Gastrocnemius medialis (tissue), 4 donors: ENCODE measurements at regions not wholly inside any gene's neighbourhood (a gene's known extent, or its start where the extent isn't known, plus 50 kb on each side); places are given as distances from the start of the nearest gene placed in this dataset.

Experiments
- ATAC-seq, 2 donors: fragments of 150-250 bp; one replicate each; pipeline ENCODE4 v1.9.1; 2016
- DNase-seq, 2 donors: peaks; one replicate each; pipeline ENCODE4 v3.0.0-alpha.2; 2019
- H3K27ac ChIP-seq, 4 donors: fragments of 200-600 bp; sonication (generic); 1 replicate in 1 of 4; 2 replicates in 3 of 4; pipeline ENCODE4 v1.5.1; 2016 to 2018; ENCODE audit warnings: mild to moderate bottlenecking in 2 of 4, moderate library complexity in 1 of 4
- H3K27me3 ChIP-seq, 3 donors: fragments of 200-600 bp; sonication (generic) in 2 of 3; 1 replicate in 1 of 3; 2 replicates in 2 of 3; pipeline versions ENCODE4 v1.5.1 to v1.6.0; 2016 to 2019; ENCODE audit warnings: mild to moderate bottlenecking in 1 of 3, moderate library complexity in 1 of 3
- H3K36me3 ChIP-seq, 2 donors: fragments of 200-600 bp; sonication (generic) in 1 of 2; one replicate each; pipeline ENCODE4 v1.5.1; 2017 to 2018
- H3K4me1 ChIP-seq, 2 donors: fragments of 200-600 bp; sonication (generic) in 1 of 2; one replicate each; pipeline ENCODE4 v1.5.1; 2016 to 2017; ENCODE audit warnings: mild to moderate bottlenecking in 2 of 2
- H3K4me3 ChIP-seq, 4 donors: fragments of 200-600 bp; sonication (generic) in 3 of 4; 1 replicate in 1 of 4; 2 replicates in 3 of 4; pipeline ENCODE4 v1.5.1; 2016 to 2019; ENCODE audit warnings: mild to moderate bottlenecking in 2 of 4
- H3K9me3 ChIP-seq, 3 donors: fragments of 200-600 bp; sonication (generic) in 2 of 3; 1 replicate in 1 of 3; 2 replicates in 2 of 3; pipeline ENCODE4 v1.5.1; 2016 to 2019
- CTCF ChIP-seq, 5 experiments: fragments of 450-650 bp in 3 of 5; fragments of 200-600 bp in 2 of 5; sonication (generic) in 2 of 5; IDR thresholded peaks in 4 of 5; conservative IDR thresholded peaks in 1 of 5; 1 replicate in 4 of 5; 2 replicates in 1 of 5; pipeline ENCODE4 v1.5.1; 2016 to 2019; ENCODE audit warnings: antibody characterized with exemption in 5 of 5, mild to moderate bottlenecking in 3 of 5, moderate library complexity in 3 of 5
- POLR2A ChIP-seq, 2 donors: fragments of 450-650 bp; IDR thresholded peaks; one replicate each; pipeline ENCODE4 v1.6.1; 2017; ENCODE audit warnings: antibody characterized with exemption in 2 of 2, mild to moderate bottlenecking in 2 of 2, moderate library complexity in 2 of 2
- in situ Hi-C, 4 donors: fragments of 200-750 bp; cut with MboI; loops; one replicate each; pipeline versions ENCODE4 v1.15.0 to v1.8.0; 2017; ENCODE audit warnings: low sequenced_read_pairs in 4 of 4
- intact Hi-C: fragments of 100-400 bp; cut with DNase I; formaldehyde crosslinking; loops from one replicate; pipeline ENCODE4 v1.15.1; 2023; ENCODE audit warnings: low total_unique reads

GRCh38 chr5:71986101-71986500 is 121.2 kb upstream of the MAP1B start:
- intact Hi-C loops, result no loop called here
- ATAC-seq (no peak), DNase-seq (no peak)
- Histone ChIP-seq H3K4me3 (no peak overlapping the region), H3K36me3 (no peaks in the 10 kb centered on the region), H3K27ac (no peak overlapping the region), H3K9me3 (no peaks in the 10 kb centered on the region), H3K4me1 (no peaks in the 10 kb centered on the region), H3K27me3 (no peaks in the 10 kb centered on the region)
- TF ChIP-seq POLR2A (IDR thresholded peaks at IDR 0.05) (no peak), CTCF (IDR thresholded peaks at IDR 0.05 in 4 of 5, conservative IDR thresholded peaks at IDR 0.05 in 1 of 5) (no peak)
- in situ Hi-C loops, result no loop called here

GRCh38 chr5:71988808-71989207 is 118.5 kb upstream of the MAP1B start:
- Histone ChIP-seq H3K9me3 (no peaks in the 10 kb centered on the region), H3K36me3 (no peaks in the 10 kb centered on the region), H3K27ac (no peak overlapping the region), H3K4me3 (no peak overlapping the region), H3K4me1 (no peaks in the 10 kb centered on the region), H3K27me3 (no peaks in the 10 kb centered on the region)
- in situ Hi-C loops (no loop called here), intact Hi-C loops (no loop called here)
- DNase-seq, result no peak
- TF ChIP-seq POLR2A (IDR thresholded peaks at IDR 0.05) (no peak), CTCF (IDR thresholded peaks at IDR 0.05 in 4 of 5, conservative IDR thresholded peaks at IDR 0.05 in 1 of 5) (no peak)
- ATAC-seq, result no peak

GRCh38 chr5:71993600-71993999 is 113.7 kb upstream of the MAP1B start:
- Histone ChIP-seq H3K4me3 (no peak overlapping the region), H3K27me3 (no peaks in the 10 kb centered on the region), H3K27ac (no peak overlapping the region), H3K36me3 (no peaks in the 10 kb centered on the region), H3K4me1 (no peaks in the 10 kb centered on the region), H3K9me3 (no peaks in the 10 kb centered on the region)
- in situ Hi-C loops, result no loop called here
- TF ChIP-seq POLR2A (IDR thresholded peaks at IDR 0.05) (no peak), CTCF (IDR thresholded peaks at IDR 0.05 in 4 of 5, conservative IDR thresholded peaks at IDR 0.05 in 1 of 5) (no peak)
- intact Hi-C loops, result no loop called here
- ATAC-seq, result no peak
- DNase-seq, result no peak

- H3K4me3 ChIP-seq, result no peak overlapping the region
- no peaks in the 10 kb centered on the region for H3K4me1 ChIP-seq
- DNase-seq (no peak), ATAC-seq (no peak)
- in situ Hi-C loops (no loop called here), intact Hi-C loops (no loop called here)
- no peaks in the 10 kb centered on the region for H3K27me3 ChIP-seq
- no peak overlapping the region for H3K27ac ChIP-seq
- TF ChIP-seq POLR2A (IDR thresholded peaks at IDR 0.05), result no peak
- no peak for TF ChIP-seq CTCF (IDR thresholded peaks at IDR 0.05 in 4 of 5, conservative IDR thresholded peaks at IDR 0.05 in 1 of 5)
- H3K9me3 ChIP-seq, result no peaks in the 10 kb centered on the region
- no peaks in the 10 kb centered on the region for H3K36me3 ChIP-seq
Measured at GRCh38 chr5:71996789-71997188, 110.5 kb upstream of the MAP1B start.

- ATAC-seq, result no peak
- H3K36me3 ChIP-seq, result no peaks in the 10 kb centered on the region
- no peak for DNase-seq
- in situ Hi-C loops (no loop called here), intact Hi-C loops (no loop called here)
- no peak for TF ChIP-seq CTCF (IDR thresholded peaks at IDR 0.05 in 4 of 5, conservative IDR thresholded peaks at IDR 0.05 in 1 of 5)
- TF ChIP-seq POLR2A (IDR thresholded peaks at IDR 0.05), result no peak
- H3K27me3 ChIP-seq, result no peaks in the 10 kb centered on the region
- no peak overlapping the region for H3K27ac ChIP-seq
- no peaks in the 10 kb centered on the region for H3K9me3 ChIP-seq
- H3K4me1 ChIP-seq, result no peaks in the 10 kb centered on the region
- no peak overlapping the region for H3K4me3 ChIP-seq
Measured at GRCh38 chr5:71998746-71999145, 108.5 kb upstream of the MAP1B start.
